H9 (cell line): ENCODE measurements at regions not wholly inside any gene's neighbourhood (a gene's known extent, or its start where the extent isn't known, plus 50 kb on each side); places are given as distances from the start of the nearest gene placed in this dataset.

ENCODE experiments used
- DNase-seq: peaks from one replicate; pipeline ENCODE4 v3.0.0-alpha.2; 2017
- H2AFZ ChIP-seq: one replicate; pipeline ENCODE4 v1.6.1; 2013; ENCODE audit warnings: mild to moderate bottlenecking, low read length, control low read depth, moderate library complexity
- H2AK5ac ChIP-seq: 2 replicates; pipeline ENCODE4 v1.6.1; 2013; ENCODE audit warnings: low read length, control low read depth, mixed read lengths; ENCODE audit not compliant: insufficient read length
- H2BK120ac ChIP-seq: one replicate; pipeline ENCODE4 v1.6.1; 2013; ENCODE audit warnings: low read depth, mild to moderate bottlenecking, low read length, control low read depth, inconsistent platforms; ENCODE audit not compliant: poor library complexity, severe bottlenecking
- H2BK12ac ChIP-seq: 2 replicates; pipeline ENCODE4 v1.6.1; 2013; ENCODE audit warnings: low read length, control low read depth, mixed read lengths, low read depth; ENCODE audit not compliant: insufficient read length
- H2BK15ac ChIP-seq: 2 replicates; pipeline ENCODE4 v1.6.1; 2013; ENCODE audit warnings: low read depth, low read length, control low read depth
- H2BK20ac ChIP-seq: one replicate; pipeline ENCODE4 v1.6.1; 2013; ENCODE audit warnings: low read depth, mild to moderate bottlenecking, low read length, control low read depth, inconsistent platforms; ENCODE audit not compliant: poor library complexity, severe bottlenecking
- H2BK5ac ChIP-seq: 2 replicates; pipeline ENCODE4 v1.6.1; 2013; ENCODE audit warnings: low read length, control low read depth, mixed read lengths; ENCODE audit not compliant: insufficient read length
- H3K14ac ChIP-seq: 2 replicates; pipeline ENCODE4 v1.6.1; 2013; ENCODE audit warnings: low read length, control low read depth; ENCODE audit not compliant: insufficient read depth
- H3K18ac ChIP-seq: 2 replicates; pipeline ENCODE4 v1.6.1; 2013; ENCODE audit warnings: low read depth, mild to moderate bottlenecking, mixed read lengths, low read length, control low read depth; ENCODE audit not compliant: insufficient read length
- H3K23ac ChIP-seq: 2 replicates; pipeline ENCODE4 v1.6.1; 2013; ENCODE audit warnings: low read length, control low read depth, mixed read lengths, low read depth; ENCODE audit not compliant: insufficient read length
- H3K23me2 ChIP-seq: 2 replicates; pipeline ENCODE4 v1.6.1; 2013; ENCODE audit warnings: low read depth, mild to moderate bottlenecking, mixed read lengths, low read length, control low read depth; ENCODE audit not compliant: insufficient read length, poor library complexity, severe bottlenecking
- H3K27ac ChIP-seq: 2 replicates; pipeline ENCODE4 v1.5.1; 2013; ENCODE audit warnings: low read length, control low read depth, mixed read lengths, low read depth; ENCODE audit not compliant: insufficient read length
- H3K27me3 ChIP-seq: 2 replicates; pipeline ENCODE4 v1.6.1; 2013; ENCODE audit warnings: low read length, control low read depth, inconsistent platforms; ENCODE audit not compliant: insufficient read depth
- H3K4ac ChIP-seq: 2 replicates; pipeline ENCODE4 v1.6.1; 2013; ENCODE audit warnings: low read depth, mild to moderate bottlenecking, control low read depth, inconsistent platforms, low read length, moderate library complexity
- H3K4me1 ChIP-seq: 2 replicates; pipeline ENCODE4 v1.6.1; 2013; ENCODE audit warnings: low read length, control low read depth, inconsistent platforms; ENCODE audit not compliant: insufficient read depth
- H3K4me2 ChIP-seq: 2 replicates; pipeline ENCODE4 v1.6.1; 2013; ENCODE audit warnings: low read length, control low read depth, mixed read lengths; ENCODE audit not compliant: insufficient read length, insufficient read depth
- H3K56ac ChIP-seq: 2 replicates; pipeline ENCODE4 v1.6.1; 2013; ENCODE audit warnings: low read depth, mild to moderate bottlenecking, mixed read lengths, low read length, control low read depth; ENCODE audit not compliant: insufficient read length
- H3K79me1 ChIP-seq: 2 replicates; pipeline ENCODE4 v1.6.1; 2013; ENCODE audit warnings: low read depth, mild to moderate bottlenecking, moderate library complexity, low read length, control low read depth, inconsistent platforms; ENCODE audit not compliant: insufficient read depth, poor library complexity, severe bottlenecking
- H3K79me2 ChIP-seq: 2 replicates; pipeline ENCODE4 v1.6.1; 2013; ENCODE audit warnings: low read length, control low read depth, inconsistent platforms; ENCODE audit not compliant: insufficient read depth
- H3K9ac ChIP-seq: 2 replicates; pipeline ENCODE4 v1.6.1; 2013; ENCODE audit warnings: low read length, control low read depth, mixed read lengths; ENCODE audit not compliant: insufficient read length; ENCODE audit errors: extremely low read depth
- H3K9me3 ChIP-seq: one replicate; pipeline ENCODE4 v1.6.1; 2013; ENCODE audit warnings: low read depth, low read length, inconsistent platforms; ENCODE audit not compliant: control insufficient read depth
- H3T11ph ChIP-seq: one replicate; pipeline ENCODE4 v1.6.1; 2013; ENCODE audit warnings: mild to moderate bottlenecking, low read length, control low read depth, inconsistent platforms
- H4K20me1 ChIP-seq: one replicate; pipeline ENCODE4 v1.6.1; 2013; ENCODE audit not compliant: control insufficient read depth, insufficient read length, insufficient read depth
- H4K5ac ChIP-seq: 2 replicates; pipeline ENCODE4 v1.6.1; 2013; ENCODE audit warnings: low read depth, mild to moderate bottlenecking, mixed read lengths, low read length, control low read depth; ENCODE audit not compliant: insufficient read length
- H4K8ac ChIP-seq: replicated peaks from 2 replicates; pipeline ENCODE4 v1.6.1; 2013; ENCODE audit warnings: low read length, control low read depth, mixed read lengths, low read depth; ENCODE audit not compliant: insufficient read length
- H4K91ac ChIP-seq: 2 replicates; pipeline ENCODE4 v1.6.1; 2013; ENCODE audit warnings: low read depth, mild to moderate bottlenecking, moderate library complexity, mixed read lengths, low read length, control low read depth; ENCODE audit not compliant: insufficient read length
- H3K27ac Mint-ChIP-seq, 3 experiments: 2 replicates in 2 of 3; 3 replicates in 1 of 3; pipeline ENCODE4 v1.8.0; 2020 to 2021; ENCODE audit warnings: mixed read lengths in 3 of 3, mild to moderate bottlenecking in 1 of 3, moderate library complexity in 1 of 3
- H3K27me3 Mint-ChIP-seq: 2 replicates; pipeline ENCODE4 v1.8.0; 2021; ENCODE audit warnings: low read depth, mild to moderate bottlenecking, moderate library complexity, mixed read lengths
- H3K36me3 Mint-ChIP-seq, 3 experiments: 2 replicates in 2 of 3; 3 replicates in 1 of 3; pipeline ENCODE4 v1.8.0; 2020 to 2021; ENCODE audit warnings: low read depth in 3 of 3, mixed read lengths in 3 of 3; ENCODE audit not compliant: insufficient read depth in 1 of 3
- H3K4me1 Mint-ChIP-seq, 2 experiments: 2 replicates each; pipeline ENCODE4 v1.8.0; 2020; ENCODE audit warnings: mixed read lengths in 2 of 2
- H3K4me3 Mint-ChIP-seq, 2 experiments: 2 replicates in 1 of 2; 3 replicates in 1 of 2; pipeline ENCODE4 v1.8.0; 2020 to 2021; ENCODE audit warnings: mild to moderate bottlenecking in 2 of 2, mixed read lengths in 2 of 2, moderate library complexity in 1 of 2
- H3K9me3 Mint-ChIP-seq, 2 experiments: 2 replicates in 1 of 2; 3 replicates in 1 of 2; pipeline ENCODE4 v1.8.0; 2020; ENCODE audit warnings: mild to moderate bottlenecking in 2 of 2, mixed read lengths in 2 of 2, moderate library complexity in 1 of 2
- WGBS: extraction: QIAGEN DNeasy Blood & Tissue Kit; methylation state at CpG from one replicate; pipeline ENCODE4 v1.1.7; 2013; ENCODE audit warnings: missing lambda C conversion rate, low lambda C conversion rate, mixed read lengths; ENCODE audit not compliant: insufficient read length; ENCODE audit errors: extremely low coverage; 5-methylcytosine and 5-hydroxymethylcytosine counted together
- TF ChIP-seq, protein P1 (sequence below): fragments of 200-600 bp; sonication (generic); conservative IDR thresholded peaks from 3 replicates; pipeline ENCODE4 v1.8.0; 2021; ENCODE audit warnings: antibody characterized with exemption, mild to moderate bottlenecking

DNA sequence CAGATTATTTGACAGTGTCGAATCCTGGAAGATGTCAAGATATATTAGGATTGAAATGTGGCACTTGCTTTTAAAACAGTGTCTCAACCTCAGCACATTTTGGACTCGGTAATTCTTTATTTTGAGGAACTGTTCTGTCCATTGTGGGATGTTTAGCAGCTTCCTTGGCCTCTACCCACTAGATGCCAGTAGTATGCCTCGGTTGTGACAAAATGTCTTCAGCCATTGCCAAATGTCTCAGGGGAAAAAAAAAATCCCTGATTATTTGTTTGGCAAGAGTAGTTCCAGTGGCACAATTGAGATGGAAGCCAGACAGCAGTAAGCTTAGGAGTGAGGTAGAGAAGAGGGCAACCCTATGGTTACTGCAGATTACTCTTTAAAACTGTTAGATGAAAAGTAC, 694.5 kb upstream of the RIOK2 start:
- no peaks in the 10 kb centered on the region for H3K9me3 ChIP-seq
- no peak overlapping the region for H3K4me3 Mint-ChIP-seq
- no peak overlapping the region for H3K4me2 ChIP-seq
- no peak overlapping the region for H3K27ac ChIP-seq
- no peak overlapping the region for H3K18ac ChIP-seq
- no peak overlapping the region for H2AFZ ChIP-seq
- H2AK5ac ChIP-seq, result no peak overlapping the region
- no peaks in the 10 kb centered on the region for H3K23me2 ChIP-seq
- H3K14ac ChIP-seq, result no peak overlapping the region
- no peak overlapping the region for H2BK5ac ChIP-seq
- no peak overlapping the region for H2BK15ac ChIP-seq
- TF ChIP-seq, protein P1, sequence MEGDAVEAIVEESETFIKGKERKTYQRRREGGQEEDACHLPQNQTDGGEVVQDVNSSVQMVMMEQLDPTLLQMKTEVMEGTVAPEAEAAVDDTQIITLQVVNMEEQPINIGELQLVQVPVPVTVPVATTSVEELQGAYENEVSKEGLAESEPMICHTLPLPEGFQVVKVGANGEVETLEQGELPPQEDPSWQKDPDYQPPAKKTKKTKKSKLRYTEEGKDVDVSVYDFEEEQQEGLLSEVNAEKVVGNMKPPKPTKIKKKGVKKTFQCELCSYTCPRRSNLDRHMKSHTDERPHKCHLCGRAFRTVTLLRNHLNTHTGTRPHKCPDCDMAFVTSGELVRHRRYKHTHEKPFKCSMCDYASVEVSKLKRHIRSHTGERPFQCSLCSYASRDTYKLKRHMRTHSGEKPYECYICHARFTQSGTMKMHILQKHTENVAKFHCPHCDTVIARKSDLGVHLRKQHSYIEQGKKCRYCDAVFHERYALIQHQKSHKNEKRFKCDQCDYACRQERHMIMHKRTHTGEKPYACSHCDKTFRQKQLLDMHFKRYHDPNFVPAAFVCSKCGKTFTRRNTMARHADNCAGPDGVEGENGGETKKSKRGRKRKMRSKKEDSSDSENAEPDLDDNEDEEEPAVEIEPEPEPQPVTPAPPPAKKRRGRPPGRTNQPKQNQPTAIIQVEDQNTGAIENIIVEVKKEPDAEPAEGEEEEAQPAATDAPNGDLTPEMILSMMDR, result no peak
- H3K27me3 ChIP-seq, result no peaks in the 10 kb centered on the region
- no peaks in the 10 kb centered on the region for H4K20me1 ChIP-seq
- no peak overlapping the region for H2BK120ac ChIP-seq
- no peaks in the 10 kb centered on the region for H3K79me1 ChIP-seq
- no peak for DNase-seq
- no peak overlapping the region for H4K8ac ChIP-seq
- H3K79me2 ChIP-seq, result no peaks in the 10 kb centered on the region
- no peaks in the 10 kb centered on the region for H3K4me1 Mint-ChIP-seq
- no peak overlapping the region for H3T11ph ChIP-seq
- no peaks in the 10 kb centered on the region for H3K4me1 ChIP-seq
- H3K27me3 Mint-ChIP-seq, result no peaks in the 10 kb centered on the region
- no peak overlapping the region for H2BK20ac ChIP-seq
- H3K23ac ChIP-seq, result no peak overlapping the region
- no peak overlapping the region for H3K27ac Mint-ChIP-seq
- no CpG with 5 or more reads among the region's 3 CpGs for WGBS
- no peaks in the 10 kb centered on the region for H3K36me3 Mint-ChIP-seq
- no peak overlapping the region for H3K9ac ChIP-seq
- no peak overlapping the region for H4K5ac ChIP-seq
- no peak overlapping the region for H3K56ac ChIP-seq
- no peak overlapping the region for H2BK12ac ChIP-seq
- no peak overlapping the region for H3K4ac ChIP-seq
- H4K91ac ChIP-seq, result no peak overlapping the region
- H3K9me3 Mint-ChIP-seq, result no peaks in the 10 kb centered on the region
